ENCODE measurements at regions not wholly inside any gene's neighbourhood (a gene's known extent, or its start where the extent isn't known, plus 50 kb on each side); places are given as distances from the start of the nearest gene placed in this dataset.

- Histone ChIP-seq H3K4me3 (ENCODE audit: low read length) (no peak overlapping the region), H3K4me1 (ENCODE audit: control insufficient read depth, insufficient read depth, low read length) (no peaks in the 10 kb centered on the region), H3K27ac (ENCODE audit: low read length) (no peak overlapping the region), H3K27me3 (ENCODE audit: control insufficient read depth, insufficient read depth, low read length) (no peaks in the 10 kb centered on the region), H3K9me3 (ENCODE audit: control insufficient read depth, insufficient read depth, low read length) (no peaks in the 10 kb centered on the region), H3K36me3 (ENCODE audit: control insufficient read depth, insufficient read depth, low read length) (no peaks in the 10 kb centered on the region)
- no CpG with 5 or more reads among the region's 1 CpG for WGBS (ENCODE audit: insufficient coverage, insufficient read length)
- DNase-seq (ENCODE audit: low read depth, low spot score), result no peak
Observed at GRCh38 chr6:103617642-103618041, 1242.1 kb downstream of the HACE1 start.

- H3K9me3 ChIP-seq (ENCODE audit: control insufficient read depth, insufficient read depth, low read length), result no peaks in the 10 kb centered on the region
- WGBS (ENCODE audit: insufficient coverage, insufficient read length), result no CpG with 5 or more reads among the region's 3 CpGs
- no peaks in the 10 kb centered on the region for H3K27me3 ChIP-seq (ENCODE audit: control insufficient read depth, insufficient read depth, low read length)
Observed at GRCh38 chr6:103587722-103588121, 1272.0 kb downstream of the HACE1 start.

GRCh38 chr6:103578115-103578514 lies 1281.6 kb downstream of the HACE1 start:
- DNase-seq (ENCODE audit: low read depth, low spot score), result no peak
- H3K4me3 ChIP-seq (ENCODE audit: low read length), result no peak overlapping the region
- no peaks in the 10 kb centered on the region for H3K27me3 ChIP-seq (ENCODE audit: control insufficient read depth, insufficient read depth, low read length)
- H3K36me3 ChIP-seq (ENCODE audit: control insufficient read depth, insufficient read depth, low read length), result no peaks in the 10 kb centered on the region
- H3K9me3 ChIP-seq (ENCODE audit: control insufficient read depth, insufficient read depth, low read length), result no peaks in the 10 kb centered on the region
- no CpG with 5 or more reads among the region's 3 CpGs for WGBS (ENCODE audit: insufficient coverage, insufficient read length)
- H3K4me1 ChIP-seq (ENCODE audit: control insufficient read depth, insufficient read depth, low read length), result no peaks in the 10 kb centered on the region
- no peak overlapping the region for H3K27ac ChIP-seq (ENCODE audit: low read length)

More at GRCh38 chr6:103587722-103588121, 1272.0 kb downstream of the HACE1 start:
- Histone ChIP-seq H3K27ac (ENCODE audit: low read length) (no peak overlapping the region), H3K4me1 (ENCODE audit: control insufficient read depth, insufficient read depth, low read length) (no peaks in the 10 kb centered on the region), H3K4me3 (ENCODE audit: low read length) (no peak overlapping the region), H3K36me3 (ENCODE audit: control insufficient read depth, insufficient read depth, low read length) (no peaks in the 10 kb centered on the region)
- no peak for DNase-seq (ENCODE audit: low read depth, low spot score)

- Histone ChIP-seq H3K9me3 (ENCODE audit: control insufficient read depth, insufficient read depth, low read length) (no peaks in the 10 kb centered on the region), H3K27me3 (ENCODE audit: control insufficient read depth, insufficient read depth, low read length) (no peaks in the 10 kb centered on the region), H3K27ac (ENCODE audit: low read length) (no peak overlapping the region), H3K4me1 (ENCODE audit: control insufficient read depth, insufficient read depth, low read length) (no peaks in the 10 kb centered on the region), H3K36me3 (ENCODE audit: control insufficient read depth, insufficient read depth, low read length) (no peaks in the 10 kb centered on the region), H3K4me3 (ENCODE audit: low read length) (no peak overlapping the region)
- DNase-seq (ENCODE audit: low read depth, low spot score), result no peak
- WGBS (ENCODE audit: insufficient coverage, insufficient read length), result no CpG with 5 or more reads among the region's 2 CpGs
Observed at GRCh38 chr6:103570431-103570830, 1289.3 kb downstream of the HACE1 start.

GRCh38 chr6:103554911-103555310 lies 1304.8 kb downstream of the HACE1 start:
- no peaks in the 10 kb centered on the region for H3K9me3 ChIP-seq (ENCODE audit: control insufficient read depth, insufficient read depth, low read length)
- no peaks in the 10 kb centered on the region for H3K4me1 ChIP-seq (ENCODE audit: control insufficient read depth, insufficient read depth, low read length)
- H3K27ac ChIP-seq (ENCODE audit: low read length), result no peak overlapping the region
- no peaks in the 10 kb centered on the region for H3K27me3 ChIP-seq (ENCODE audit: control insufficient read depth, insufficient read depth, low read length)
- H3K36me3 ChIP-seq (ENCODE audit: control insufficient read depth, insufficient read depth, low read length), result no peaks in the 10 kb centered on the region
- no peak for DNase-seq (ENCODE audit: low read depth, low spot score)
- no peak overlapping the region for H3K4me3 ChIP-seq (ENCODE audit: low read length)

- no peak for DNase-seq (ENCODE audit: low read depth, low spot score)
- Histone ChIP-seq H3K4me1 (ENCODE audit: control insufficient read depth, insufficient read depth, low read length) (peaks cover 2% of the 10 kb centered on the region; the same call in 1 of the 2 replicates), H3K4me3 (ENCODE audit: low read length) (no peak overlapping the region), H3K27me3 (ENCODE audit: control insufficient read depth, insufficient read depth, low read length) (no peaks in the 10 kb centered on the region), H3K27ac (ENCODE audit: low read length) (no peak overlapping the region), H3K9me3 (ENCODE audit: control insufficient read depth, insufficient read depth, low read length) (no peaks in the 10 kb centered on the region), H3K36me3 (ENCODE audit: control insufficient read depth, insufficient read depth, low read length) (no peaks in the 10 kb centered on the region)
- WGBS (ENCODE audit: insufficient coverage, insufficient read length), result no CpG with 5 or more reads among the region's 1 CpG
Observed at GRCh38 chr6:103538381-103538780, 1321.3 kb downstream of the HACE1 start.

- Histone ChIP-seq H3K27me3 (ENCODE audit: control insufficient read depth, insufficient read depth, low read length) (no peaks in the 10 kb centered on the region), H3K27ac (ENCODE audit: low read length) (no peak overlapping the region), H3K36me3 (ENCODE audit: control insufficient read depth, insufficient read depth, low read length) (no peaks in the 10 kb centered on the region), H3K4me3 (ENCODE audit: low read length) (no peak overlapping the region), H3K9me3 (ENCODE audit: control insufficient read depth, insufficient read depth, low read length) (no peaks in the 10 kb centered on the region), H3K4me1 (ENCODE audit: control insufficient read depth, insufficient read depth, low read length) (peaks cover 2% of the 10 kb centered on the region; the same call in 1 of the 2 replicates)
- no peak for DNase-seq (ENCODE audit: low read depth, low spot score)
- WGBS (ENCODE audit: insufficient coverage, insufficient read length), result no CpG with 5 or more reads among the region's 2 CpGs
Observed at GRCh38 chr6:103534814-103535213, 1324.9 kb downstream of the HACE1 start.

GRCh38 chr6:103534095-103534494 lies 1325.6 kb downstream of the HACE1 start:
- no peak overlapping the region for H3K27ac ChIP-seq (ENCODE audit: low read length)
- H3K27me3 ChIP-seq (ENCODE audit: control insufficient read depth, insufficient read depth, low read length), result no peaks in the 10 kb centered on the region
- no peaks in the 10 kb centered on the region for H3K9me3 ChIP-seq (ENCODE audit: control insufficient read depth, insufficient read depth, low read length)
- no peaks in the 10 kb centered on the region for H3K36me3 ChIP-seq (ENCODE audit: control insufficient read depth, insufficient read depth, low read length)
- no peak overlapping the region for H3K4me3 ChIP-seq (ENCODE audit: low read length)
- peaks cover 2% of the 10 kb centered on the region; the same call in 1 of the 2 replicates for H3K4me1 ChIP-seq (ENCODE audit: control insufficient read depth, insufficient read depth, low read length)
- WGBS (ENCODE audit: insufficient coverage, insufficient read length), result no CpG with 5 or more reads among the region's 1 CpG
- no peak for DNase-seq (ENCODE audit: low read depth, low spot score)

- Histone ChIP-seq H3K27ac (ENCODE audit: low read length) (no peak overlapping the region), H3K27me3 (ENCODE audit: control insufficient read depth, insufficient read depth, low read length) (no peaks in the 10 kb centered on the region), H3K4me1 (ENCODE audit: control insufficient read depth, insufficient read depth, low read length) (no peaks in the 10 kb centered on the region), H3K9me3 (ENCODE audit: control insufficient read depth, insufficient read depth, low read length) (no peaks in the 10 kb centered on the region), H3K4me3 (ENCODE audit: low read length) (no peak overlapping the region), H3K36me3 (ENCODE audit: control insufficient read depth, insufficient read depth, low read length) (no peaks in the 10 kb centered on the region)
- DNase-seq (ENCODE audit: low read depth, low spot score), result no peak
- WGBS (ENCODE audit: insufficient coverage, insufficient read length), result no CpG with 5 or more reads among the region's 8 CpGs
Observed at GRCh38 chr6:103522045-103522444, 1337.7 kb downstream of the HACE1 start.

GRCh38 chr6:103516336-103516735 lies 1343.4 kb downstream of the HACE1 start:
- no peaks in the 10 kb centered on the region for H3K27me3 ChIP-seq (ENCODE audit: control insufficient read depth, insufficient read depth, low read length)
- WGBS (ENCODE audit: insufficient coverage, insufficient read length), result no CpG with 5 or more reads among the region's 3 CpGs
- DNase-seq (ENCODE audit: low read depth, low spot score), result no peak
- no peak overlapping the region for H3K27ac ChIP-seq (ENCODE audit: low read length)
- H3K4me1 ChIP-seq (ENCODE audit: control insufficient read depth, insufficient read depth, low read length), result no peaks in the 10 kb centered on the region
- H3K36me3 ChIP-seq (ENCODE audit: control insufficient read depth, insufficient read depth, low read length), result no peaks in the 10 kb centered on the region
- H3K9me3 ChIP-seq (ENCODE audit: control insufficient read depth, insufficient read depth, low read length), result no peaks in the 10 kb centered on the region
- no peak overlapping the region for H3K4me3 ChIP-seq (ENCODE audit: low read length)

- no peaks in the 10 kb centered on the region for H3K9me3 ChIP-seq (ENCODE audit: control insufficient read depth, insufficient read depth, low read length)
- no peak overlapping the region for H3K4me3 ChIP-seq (ENCODE audit: low read length)
- no peaks in the 10 kb centered on the region for H3K27me3 ChIP-seq (ENCODE audit: control insufficient read depth, insufficient read depth, low read length)
- no peaks in the 10 kb centered on the region for H3K4me1 ChIP-seq (ENCODE audit: control insufficient read depth, insufficient read depth, low read length)
- no peak for DNase-seq (ENCODE audit: low read depth, low spot score)
- H3K36me3 ChIP-seq (ENCODE audit: control insufficient read depth, insufficient read depth, low read length), result no peaks in the 10 kb centered on the region
- H3K27ac ChIP-seq (ENCODE audit: low read length), result no peak overlapping the region
Observed at GRCh38 chr6:103507052-103507451, 1352.7 kb downstream of the HACE1 start.

Data from iPS DF 6.9 (cell line).